ENCODE measurements at regions not wholly inside any gene's neighbourhood (a gene's known extent, or its start where the extent isn't known, plus 50 kb on each side); places are given as distances from the start of the nearest gene placed in this dataset.

- no peaks in the 10 kb centered on the region for H3K36me3 Mint-ChIP-seq (ENCODE audit: low read depth)
- no peaks in the 10 kb centered on the region for H3K9me3 Mint-ChIP-seq
- no peak for TF ChIP-seq CTCF (conservative IDR thresholded peaks at IDR 0.05)
- H3K4me3 Mint-ChIP-seq = no peak overlapping the region
- no peak overlapping the region for H3K27ac Mint-ChIP-seq
- Histone ChIP-seq H3K27ac (ENCODE audit: low read depth, low read length) (no peak overlapping the region), H3K36me3 (ENCODE audit: control insufficient read depth, insufficient read depth, low read length) (no peaks in the 10 kb centered on the region), H3K9me3 (ENCODE audit: control insufficient read depth, low read length) (no peaks in the 10 kb centered on the region), H3K27me3 (ENCODE audit: control insufficient read depth, insufficient read depth, low read length, poor library complexity, severe bottlenecking) (no peaks in the 10 kb centered on the region), H3K9ac (ENCODE audit: extremely low read depth, low read length, poor library complexity, severe bottlenecking) (no peak overlapping the region), H3K4me1 (ENCODE audit: control insufficient read depth, insufficient read depth, low read length) (no peaks in the 10 kb centered on the region), H3K4me3 (ENCODE audit: low read length) (no peak overlapping the region)
- DNase-seq = no peak
- 92 to 96% methylated on average over 6 of the region's 6 CpGs for WGBS, 2 experiments (ENCODE audit: insufficient coverage in 1 of 2, insufficient read length in 1 of 2)
- H3K4me1 Mint-ChIP-seq = peaks cover 2% of the 10 kb centered on the region
- no peaks in the 10 kb centered on the region for H3K27me3 Mint-ChIP-seq (ENCODE audit: insufficient read depth)
Observed at GRCh38 chr6:16852671-16853070, 91.4 kb upstream of the ATXN1 start.

GRCh38 chr6:16851758-16852157 lies 90.5 kb upstream of the ATXN1 start:
- Histone ChIP-seq H3K27ac (ENCODE audit: low read depth, low read length) (no peak overlapping the region), H3K4me3 (ENCODE audit: low read length) (no peak overlapping the region), H3K9ac (ENCODE audit: extremely low read depth, low read length, poor library complexity, severe bottlenecking) (no peak overlapping the region), H3K27me3 (ENCODE audit: control insufficient read depth, insufficient read depth, low read length, poor library complexity, severe bottlenecking) (no peaks in the 10 kb centered on the region), H3K9me3 (ENCODE audit: control insufficient read depth, low read length) (no peaks in the 10 kb centered on the region), H3K4me1 (ENCODE audit: control insufficient read depth, insufficient read depth, low read length) (no peaks in the 10 kb centered on the region), H3K36me3 (ENCODE audit: control insufficient read depth, insufficient read depth, low read length) (no peaks in the 10 kb centered on the region)
- peaks cover 2% of the 10 kb centered on the region for H3K4me1 Mint-ChIP-seq
- no peak overlapping the region for H3K27ac Mint-ChIP-seq
- no peaks in the 10 kb centered on the region for H3K27me3 Mint-ChIP-seq (ENCODE audit: insufficient read depth)
- 84 to 93% methylated on average over 1 of the region's 1 CpG for WGBS, 2 experiments (ENCODE audit: insufficient coverage in 1 of 2, insufficient read length in 1 of 2)
- H3K4me3 Mint-ChIP-seq = no peak overlapping the region
- no peaks in the 10 kb centered on the region for H3K9me3 Mint-ChIP-seq
- H3K36me3 Mint-ChIP-seq (ENCODE audit: low read depth) = no peaks in the 10 kb centered on the region
- DNase-seq = no peak
- no peak for TF ChIP-seq CTCF (conservative IDR thresholded peaks at IDR 0.05)

- TF ChIP-seq CTCF (conservative IDR thresholded peaks at IDR 0.05) = no peak
- DNase-seq = no peak
- Mint-ChIP-seq H3K36me3 (ENCODE audit: low read depth) (no peaks in the 10 kb centered on the region), H3K27me3 (ENCODE audit: insufficient read depth) (no peaks in the 10 kb centered on the region), H3K9me3 (no peaks in the 10 kb centered on the region), H3K4me1 (peaks cover 2% of the 10 kb centered on the region), H3K4me3 (no peak overlapping the region), H3K27ac (no peak overlapping the region)
- 90 to 93% methylated on average over 2 to 3 of the region's 3 CpGs for WGBS, 2 experiments (ENCODE audit: insufficient coverage in 1 of 2, insufficient read length in 1 of 2)
- Histone ChIP-seq H3K4me3 (ENCODE audit: low read length) (no peak overlapping the region), H3K27ac (ENCODE audit: low read depth, low read length) (no peak overlapping the region), H3K9ac (ENCODE audit: extremely low read depth, low read length, poor library complexity, severe bottlenecking) (no peak overlapping the region), H3K4me1 (ENCODE audit: control insufficient read depth, insufficient read depth, low read length) (no peaks in the 10 kb centered on the region), H3K27me3 (ENCODE audit: control insufficient read depth, insufficient read depth, low read length, poor library complexity, severe bottlenecking) (no peaks in the 10 kb centered on the region), H3K9me3 (ENCODE audit: control insufficient read depth, low read length) (no peaks in the 10 kb centered on the region), H3K36me3 (ENCODE audit: control insufficient read depth, insufficient read depth, low read length) (no peaks in the 10 kb centered on the region)
Observed at GRCh38 chr6:16851044-16851540, 89.8 kb upstream of the ATXN1 start.
